ENCODE measurements at regions not wholly inside any gene's neighbourhood (a gene's known extent, or its start where the extent isn't known, plus 50 kb on each side); places are given as distances from the start of the nearest gene placed in this dataset.
A peak's percentile ranks its signal among the peaks of the same experiment; 100 is the strongest.
"Not testable (repeated sequence)": the region's sequence is repeated elsewhere in the genome, so short reads cannot be mapped to it uniquely, and the experiment has no call there.

DNA sequence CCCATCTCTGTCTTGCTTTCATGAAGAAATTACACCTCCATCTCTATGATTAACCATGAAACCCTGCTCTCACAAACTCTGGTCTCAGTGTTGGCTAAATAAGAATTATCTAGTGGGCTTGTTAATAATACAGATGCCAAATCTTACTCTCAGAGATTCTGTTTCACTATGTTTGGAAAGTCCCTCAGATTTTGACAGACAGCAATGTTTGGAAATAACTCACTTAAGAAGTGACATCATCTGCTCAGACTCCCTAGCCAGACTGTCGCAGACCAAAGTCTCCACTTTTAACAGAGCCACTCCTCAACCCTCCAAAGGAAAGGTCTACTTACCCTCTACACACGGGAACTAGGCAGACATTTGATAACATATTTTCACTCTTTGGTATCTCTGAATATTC lies 328.5 kb upstream of the FGF16 start:
- no peak overlapping the region for H3K4me3 ChIP-seq (ENCODE audit: low read length)
- no peaks in the 10 kb centered on the region for H3K27me3 ChIP-seq (ENCODE audit: control insufficient read depth, insufficient read depth, low read length)
- H3K36me3 ChIP-seq (ENCODE audit: control insufficient read depth, insufficient read depth, low read length): no peaks in the 10 kb centered on the region
- no peak for DNase-seq
- no peaks in the 10 kb centered on the region for H3K4me1 ChIP-seq (ENCODE audit: control insufficient read depth, insufficient read depth, low read length)
- H3K27ac ChIP-seq (ENCODE audit: low read length): no peak overlapping the region
- H3K9me3 ChIP-seq (replicated peaks; ENCODE audit: control insufficient read depth, low read depth, low read length): no peaks in the 10 kb centered on the region
- 63% methylated on average over 1 of the region's 2 CpGs for WGBS (ENCODE audit: insufficient coverage)

DNA sequence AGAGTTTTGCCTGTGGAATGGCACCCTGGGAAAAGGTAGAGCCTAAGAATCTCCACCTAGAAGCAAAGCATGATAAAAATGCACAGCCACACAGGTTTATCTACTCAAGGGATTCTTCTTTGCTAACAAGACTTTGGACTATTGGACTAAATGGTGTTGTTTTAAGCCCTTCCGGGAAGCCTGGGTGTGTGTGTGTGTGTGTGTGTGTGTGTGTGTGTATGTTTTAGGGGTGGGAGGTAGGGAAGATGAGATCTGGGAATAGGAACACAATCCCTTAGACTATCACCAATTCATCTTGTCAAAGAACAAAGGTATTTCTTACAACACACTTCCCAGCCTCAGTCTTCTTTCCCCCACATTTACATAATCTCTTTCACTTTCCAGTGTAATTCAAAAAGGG lies 327.5 kb upstream of the FGF16 start:
- no peak for DNase-seq
- no CpG with 5 or more reads among the region's 1 CpG for WGBS (ENCODE audit: insufficient coverage)

DNA sequence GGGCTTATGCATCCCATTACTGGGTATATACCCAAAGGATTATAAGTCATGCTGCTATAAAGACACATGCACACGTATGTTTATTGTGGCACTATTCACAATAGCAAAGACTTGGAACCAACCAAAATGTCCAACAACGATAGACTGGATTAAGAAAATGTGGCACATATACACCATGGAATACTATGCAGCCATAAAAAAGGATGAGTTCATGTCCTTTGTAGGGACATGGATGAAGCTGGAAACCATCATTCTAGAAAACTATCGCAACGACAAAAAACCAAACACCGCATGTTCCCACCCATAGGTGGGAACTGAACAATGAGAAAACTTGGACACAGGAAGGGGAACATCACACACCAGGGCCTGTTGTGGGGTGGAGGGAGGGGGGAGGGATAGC lies 323.3 kb upstream of the FGF16 start:
- not testable (repeated sequence) for H3K4me1 ChIP-seq (ENCODE audit: control insufficient read depth, insufficient read depth, low read length); H3K27ac ChIP-seq (ENCODE audit: low read length); DNase-seq; H3K9me3 ChIP-seq (replicated peaks; ENCODE audit: control insufficient read depth, low read depth, low read length); H3K36me3 ChIP-seq (ENCODE audit: control insufficient read depth, insufficient read depth, low read length); H3K4me3 ChIP-seq (ENCODE audit: low read length); H3K27me3 ChIP-seq (ENCODE audit: control insufficient read depth, insufficient read depth, low read length)
- no CpG with 5 or more reads among the region's 5 CpGs for WGBS (ENCODE audit: insufficient coverage)

More for the DNA sequence above, 327.5 kb upstream of the FGF16 start:
- H3K4me3 ChIP-seq (ENCODE audit: low read length): no peak overlapping the region
- H3K27me3 ChIP-seq (ENCODE audit: control insufficient read depth, insufficient read depth, low read length): no peaks in the 10 kb centered on the region
- H3K36me3 ChIP-seq (ENCODE audit: control insufficient read depth, insufficient read depth, low read length): no peaks in the 10 kb centered on the region
- H3K4me1 ChIP-seq (ENCODE audit: control insufficient read depth, insufficient read depth, low read length): no peaks in the 10 kb centered on the region
- no peaks in the 10 kb centered on the region for H3K9me3 ChIP-seq (replicated peaks; ENCODE audit: control insufficient read depth, low read depth, low read length)
- H3K27ac ChIP-seq (ENCODE audit: low read length): no peak overlapping the region

GRCh38 chrX:77127571-77127970 lies 319.6 kb upstream of the FGF16 start:
- not testable (repeated sequence) for H3K4me3 ChIP-seq (ENCODE audit: low read length); H3K36me3 ChIP-seq (ENCODE audit: control insufficient read depth, insufficient read depth, low read length)
- WGBS (ENCODE audit: insufficient coverage): no CpG with 5 or more reads among the region's 2 CpGs

GRCh38 chrX:77143907-77144306 lies 303.3 kb upstream of the FGF16 start:
- DNase-seq: no peak
- Histone ChIP-seq H3K27ac (ENCODE audit: low read length) (no peak overlapping the region), H3K4me3 (ENCODE audit: low read length) (no peak overlapping the region), H3K4me1 (ENCODE audit: control insufficient read depth, insufficient read depth, low read length) (no peaks in the 10 kb centered on the region), H3K27me3 (ENCODE audit: control insufficient read depth, insufficient read depth, low read length) (no peaks in the 10 kb centered on the region), H3K36me3 (ENCODE audit: control insufficient read depth, insufficient read depth, low read length) (no peaks in the 10 kb centered on the region), H3K9me3 (replicated peaks; ENCODE audit: control insufficient read depth, low read depth, low read length) (no peaks in the 10 kb centered on the region)
- 79% methylated on average over 7 of the region's 7 CpGs for WGBS (ENCODE audit: insufficient coverage)

More at GRCh38 chrX:77127571-77127970, 319.6 kb upstream of the FGF16 start:
- H3K27ac ChIP-seq (ENCODE audit: low read length); DNase-seq; H3K27me3 ChIP-seq (ENCODE audit: control insufficient read depth, insufficient read depth, low read length); H3K4me1 ChIP-seq (ENCODE audit: control insufficient read depth, insufficient read depth, low read length); H3K9me3 ChIP-seq (replicated peaks; ENCODE audit: control insufficient read depth, low read depth, low read length): not testable (repeated sequence)

DNA sequence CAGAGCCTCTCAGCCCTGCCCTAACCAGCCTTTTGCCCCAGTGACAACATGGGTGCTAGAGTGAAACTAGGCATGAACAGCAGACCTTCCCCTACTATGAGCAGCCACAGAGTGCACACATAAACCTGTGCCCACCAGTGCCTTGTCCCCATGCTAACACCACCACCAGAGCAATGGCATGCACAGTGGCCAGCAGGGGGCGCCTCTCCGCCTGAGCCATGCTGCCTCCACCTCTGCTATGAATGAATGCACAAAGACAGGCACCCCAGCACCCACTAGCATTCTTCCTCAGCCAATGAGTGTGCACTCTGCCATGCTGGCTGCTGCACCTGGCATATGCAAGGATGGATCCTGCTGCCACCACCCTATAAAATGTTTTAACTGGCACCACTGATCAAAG lies 286.9 kb upstream of the FGF16 start:
- Histone ChIP-seq H3K27me3 (ENCODE audit: control insufficient read depth, insufficient read depth, low read length) (no peaks in the 10 kb centered on the region), H3K27ac (ENCODE audit: low read length) (no peak overlapping the region), H3K4me1 (ENCODE audit: control insufficient read depth, insufficient read depth, low read length) (no peaks in the 10 kb centered on the region), H3K36me3 (ENCODE audit: control insufficient read depth, insufficient read depth, low read length) (no peaks in the 10 kb centered on the region), H3K9me3 (replicated peaks; ENCODE audit: control insufficient read depth, low read depth, low read length) (peaks cover 8% of the 10 kb centered on the region), H3K4me3 (ENCODE audit: low read length) (no peak overlapping the region)
- no peak for DNase-seq
- 11% methylated on average over 2 of the region's 2 CpGs for WGBS (ENCODE audit: insufficient coverage)

GRCh38 chrX:77162777-77163176 lies 284.4 kb upstream of the FGF16 start:
- Histone ChIP-seq H3K27me3 (ENCODE audit: control insufficient read depth, insufficient read depth, low read length) (no peaks in the 10 kb centered on the region), H3K4me3 (ENCODE audit: low read length) (no peak overlapping the region)
- WGBS (ENCODE audit: insufficient coverage): no CpG with 5 or more reads among the region's 1 CpG

GRCh38 chrX:77167993-77168392 lies 279.2 kb upstream of the FGF16 start:
- Histone ChIP-seq H3K27me3 (ENCODE audit: control insufficient read depth, insufficient read depth, low read length) (no peaks in the 10 kb centered on the region), H3K27ac (ENCODE audit: low read length) (no peak overlapping the region), H3K4me1 (ENCODE audit: control insufficient read depth, insufficient read depth, low read length) (no peaks in the 10 kb centered on the region), H3K36me3 (ENCODE audit: control insufficient read depth, insufficient read depth, low read length) (no peaks in the 10 kb centered on the region), H3K4me3 (ENCODE audit: low read length) (no peak overlapping the region), H3K9me3 (replicated peaks; ENCODE audit: control insufficient read depth, low read depth, low read length) (peaks cover 2% of the 10 kb centered on the region)
- WGBS (ENCODE audit: insufficient coverage): no CpG with 5 or more reads among the region's 1 CpG
- no peak for DNase-seq

More at GRCh38 chrX:77162777-77163176, 284.4 kb upstream of the FGF16 start:
- peaks cover 8% of the 10 kb centered on the region for H3K9me3 ChIP-seq (replicated peaks; ENCODE audit: control insufficient read depth, low read depth, low read length)
- no peaks in the 10 kb centered on the region for H3K36me3 ChIP-seq (ENCODE audit: control insufficient read depth, insufficient read depth, low read length)
- no peak for DNase-seq
- H3K27ac ChIP-seq (ENCODE audit: low read length): no peak overlapping the region
- H3K4me1 ChIP-seq (ENCODE audit: control insufficient read depth, insufficient read depth, low read length): no peaks in the 10 kb centered on the region

DNA sequence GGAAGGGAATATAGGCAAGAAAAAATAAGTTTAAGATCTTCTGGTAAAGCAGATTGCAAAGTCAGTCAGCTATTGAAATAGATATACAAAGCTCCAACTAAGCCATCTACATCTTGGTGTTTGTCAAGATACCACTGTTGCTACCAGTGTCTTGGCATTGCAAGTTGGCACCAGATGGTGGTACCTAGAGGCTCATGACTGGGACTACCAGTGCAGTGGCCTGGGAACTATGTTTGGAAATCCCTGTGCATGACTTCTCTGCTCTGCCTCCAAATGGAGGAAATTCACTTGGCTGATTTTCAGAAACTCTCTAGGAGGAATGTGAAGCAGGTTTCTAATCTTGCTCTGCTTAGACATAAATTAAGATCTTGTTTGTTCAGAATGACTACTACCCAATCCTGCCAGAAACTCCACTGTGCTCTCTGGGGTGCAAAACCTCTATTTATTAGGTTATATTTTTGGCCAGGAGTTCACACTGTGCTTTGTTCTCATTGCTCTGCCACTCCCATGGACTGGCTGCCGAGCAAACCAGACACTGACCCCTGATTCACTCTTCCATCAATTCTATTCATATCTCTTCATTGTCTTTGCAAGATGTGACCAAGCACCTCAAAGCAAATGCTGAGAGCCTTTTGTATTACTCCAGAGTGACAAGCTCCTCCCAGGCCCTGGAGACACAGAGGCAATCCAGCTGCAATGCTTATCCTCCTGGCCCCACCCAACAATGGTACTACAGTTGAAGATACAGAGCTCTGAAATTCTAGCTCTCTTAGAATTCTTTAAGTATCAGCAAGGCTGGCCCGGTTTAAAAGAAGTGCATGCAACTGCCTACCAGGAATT lies 272.3 kb upstream of the FGF16 start:
- no peak overlapping the region for H3K4me3 ChIP-seq (ENCODE audit: low read length)
- DNase-seq: peak; percentile 44
- WGBS (ENCODE audit: insufficient coverage): 30% methylated on average over 1 of the region's 2 CpGs
- no peaks in the 10 kb centered on the region for H3K4me1 ChIP-seq (ENCODE audit: control insufficient read depth, insufficient read depth, low read length)
- no peaks in the 10 kb centered on the region for H3K9me3 ChIP-seq (replicated peaks; ENCODE audit: control insufficient read depth, low read depth, low read length)
- H3K36me3 ChIP-seq (ENCODE audit: control insufficient read depth, insufficient read depth, low read length): no peaks in the 10 kb centered on the region
- no peak overlapping the region for H3K27ac ChIP-seq (ENCODE audit: low read length)
- no peaks in the 10 kb centered on the region for H3K27me3 ChIP-seq (ENCODE audit: control insufficient read depth, insufficient read depth, low read length)

GRCh38 chrX:77200663-77201062 lies 246.5 kb upstream of the FGF16 start:
- Histone ChIP-seq H3K9me3 (replicated peaks; ENCODE audit: control insufficient read depth, low read depth, low read length) (no peaks in the 10 kb centered on the region), H3K4me3 (ENCODE audit: low read length) (no peak overlapping the region), H3K36me3 (ENCODE audit: control insufficient read depth, insufficient read depth, low read length) (no peaks in the 10 kb centered on the region), H3K27ac (ENCODE audit: low read length) (no peak overlapping the region), H3K27me3 (ENCODE audit: control insufficient read depth, insufficient read depth, low read length) (no peaks in the 10 kb centered on the region), H3K4me1 (ENCODE audit: control insufficient read depth, insufficient read depth, low read length) (no peaks in the 10 kb centered on the region)
- WGBS (ENCODE audit: insufficient coverage): no CpG with 5 or more reads among the region's 4 CpGs
- no peak for DNase-seq

Data from muscle of leg (tissue), 3 donors.